H1 (cell line): ENCODE measurements at regions not wholly inside any gene's neighbourhood (a gene's known extent, or its start where the extent isn't known, plus 50 kb on each side); places are given as distances from the start of the nearest gene placed in this dataset.

Source experiments
- ASH2L ChIP-seq: fragments of 200-600, 300-600 bp; sonication (generic); IDR thresholded peaks from one replicate; pipeline ENCODE4 v1.7.1; 2017; ENCODE audit warnings: low read length
- CHD1 ChIP-seq: IDR thresholded peaks from 2 replicates; pipeline ENCODE4 v1.6.1; 2012; ENCODE audit warnings: low read depth, low read length, improper control_type of control experiment
- GTF2F1 ChIP-seq: IDR thresholded peaks from 2 replicates; pipeline ENCODE4 v1.6.1; 2012; ENCODE audit warnings: low read depth, low read length, improper control_type of control experiment, borderline replicate concordance
- HDAC2 ChIP-seq, 2 experiments: fragments of 300-600 bp in 1 of 2; sonication (generic) in 1 of 2; IDR thresholded peaks; 2 replicates each; pipeline ENCODE4 v1.6.1; 2011 to 2012; ENCODE audit warnings: low read depth in 2 of 2, low read length in 2 of 2, mild to moderate bottlenecking in 2 of 2, moderate library complexity in 2 of 2, borderline replicate concordance in 1 of 2, inconsistent platforms in 1 of 2
- NRF1 ChIP-seq: IDR thresholded peaks from 2 replicates; pipeline ENCODE4 v1.6.1; 2011; ENCODE audit warnings: mild to moderate bottlenecking, low read depth, low read length, improper control_type of control experiment
- RBBP5 ChIP-seq: IDR thresholded peaks from 2 replicates; pipeline ENCODE4 v1.7.1; 2012; ENCODE audit warnings: low read depth, mild to moderate bottlenecking, inconsistent platforms, low read length, moderate library complexity, borderline replicate concordance
- SAP30 ChIP-seq: fragments of 300-600 bp; sonication (generic); IDR thresholded peaks from 2 replicates; pipeline ENCODE4 v1.7.1; 2012; ENCODE audit warnings: low read length, moderate library complexity, mild to moderate bottlenecking, inconsistent platforms; ENCODE audit not compliant: insufficient read depth, insufficient replicate concordance
- SP2 ChIP-seq: IDR thresholded peaks from 2 replicates; pipeline ENCODE4 v1.6.1; 2012; ENCODE audit warnings: mild to moderate bottlenecking, low read length, inconsistent platforms
- SUZ12 ChIP-seq: fragments of 200-600 bp; sonication (generic); IDR thresholded peaks from 2 replicates; pipeline ENCODE4 v1.6.1; 2012; ENCODE audit warnings: mild to moderate bottlenecking, inconsistent platforms, low read length, moderate library complexity, mixed read lengths
- ZNF274 ChIP-seq: IDR thresholded peaks from 2 replicates; pipeline ENCODE4 v1.7.0; 2012; ENCODE audit warnings: low read length, borderline replicate concordance; ENCODE audit errors: extremely low read depth
- TF ChIP-seq, protein P1 (sequence below): fragments of 300-600 bp; sonication (generic); IDR thresholded peaks from 2 replicates; pipeline ENCODE4 v1.7.1; 2012; ENCODE audit warnings: low read length, moderate library complexity, mild to moderate bottlenecking, inconsistent platforms; ENCODE audit not compliant: insufficient replicate concordance
- TF ChIP-seq, protein P2 (sequence below): IDR thresholded peaks from 2 replicates; pipeline ENCODE4 v1.6.1; 2011; ENCODE audit warnings: low read depth, mild to moderate bottlenecking, low read length; ENCODE audit not compliant: insufficient read depth

DNA sequence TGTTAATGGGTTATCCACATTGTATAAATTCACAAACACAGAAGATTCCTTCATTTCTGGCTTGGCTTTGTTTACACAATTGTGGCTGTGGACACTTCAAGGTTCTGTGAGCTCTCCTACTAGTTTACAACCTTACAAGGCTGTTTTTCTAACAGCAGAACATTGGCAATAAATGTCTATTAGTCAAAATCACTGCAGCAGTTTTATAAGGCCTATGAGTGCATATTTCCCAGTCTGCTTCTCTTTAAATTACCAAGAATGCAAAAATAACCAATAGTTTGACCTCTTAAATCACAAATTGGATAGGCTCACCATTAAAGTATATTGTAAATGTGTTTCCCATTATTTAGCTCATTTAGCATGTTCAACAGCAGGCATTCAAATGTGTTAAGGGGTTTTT is 239.2 kb downstream of the DKK2 start (continued):
- TF ChIP-seq, protein P1, sequence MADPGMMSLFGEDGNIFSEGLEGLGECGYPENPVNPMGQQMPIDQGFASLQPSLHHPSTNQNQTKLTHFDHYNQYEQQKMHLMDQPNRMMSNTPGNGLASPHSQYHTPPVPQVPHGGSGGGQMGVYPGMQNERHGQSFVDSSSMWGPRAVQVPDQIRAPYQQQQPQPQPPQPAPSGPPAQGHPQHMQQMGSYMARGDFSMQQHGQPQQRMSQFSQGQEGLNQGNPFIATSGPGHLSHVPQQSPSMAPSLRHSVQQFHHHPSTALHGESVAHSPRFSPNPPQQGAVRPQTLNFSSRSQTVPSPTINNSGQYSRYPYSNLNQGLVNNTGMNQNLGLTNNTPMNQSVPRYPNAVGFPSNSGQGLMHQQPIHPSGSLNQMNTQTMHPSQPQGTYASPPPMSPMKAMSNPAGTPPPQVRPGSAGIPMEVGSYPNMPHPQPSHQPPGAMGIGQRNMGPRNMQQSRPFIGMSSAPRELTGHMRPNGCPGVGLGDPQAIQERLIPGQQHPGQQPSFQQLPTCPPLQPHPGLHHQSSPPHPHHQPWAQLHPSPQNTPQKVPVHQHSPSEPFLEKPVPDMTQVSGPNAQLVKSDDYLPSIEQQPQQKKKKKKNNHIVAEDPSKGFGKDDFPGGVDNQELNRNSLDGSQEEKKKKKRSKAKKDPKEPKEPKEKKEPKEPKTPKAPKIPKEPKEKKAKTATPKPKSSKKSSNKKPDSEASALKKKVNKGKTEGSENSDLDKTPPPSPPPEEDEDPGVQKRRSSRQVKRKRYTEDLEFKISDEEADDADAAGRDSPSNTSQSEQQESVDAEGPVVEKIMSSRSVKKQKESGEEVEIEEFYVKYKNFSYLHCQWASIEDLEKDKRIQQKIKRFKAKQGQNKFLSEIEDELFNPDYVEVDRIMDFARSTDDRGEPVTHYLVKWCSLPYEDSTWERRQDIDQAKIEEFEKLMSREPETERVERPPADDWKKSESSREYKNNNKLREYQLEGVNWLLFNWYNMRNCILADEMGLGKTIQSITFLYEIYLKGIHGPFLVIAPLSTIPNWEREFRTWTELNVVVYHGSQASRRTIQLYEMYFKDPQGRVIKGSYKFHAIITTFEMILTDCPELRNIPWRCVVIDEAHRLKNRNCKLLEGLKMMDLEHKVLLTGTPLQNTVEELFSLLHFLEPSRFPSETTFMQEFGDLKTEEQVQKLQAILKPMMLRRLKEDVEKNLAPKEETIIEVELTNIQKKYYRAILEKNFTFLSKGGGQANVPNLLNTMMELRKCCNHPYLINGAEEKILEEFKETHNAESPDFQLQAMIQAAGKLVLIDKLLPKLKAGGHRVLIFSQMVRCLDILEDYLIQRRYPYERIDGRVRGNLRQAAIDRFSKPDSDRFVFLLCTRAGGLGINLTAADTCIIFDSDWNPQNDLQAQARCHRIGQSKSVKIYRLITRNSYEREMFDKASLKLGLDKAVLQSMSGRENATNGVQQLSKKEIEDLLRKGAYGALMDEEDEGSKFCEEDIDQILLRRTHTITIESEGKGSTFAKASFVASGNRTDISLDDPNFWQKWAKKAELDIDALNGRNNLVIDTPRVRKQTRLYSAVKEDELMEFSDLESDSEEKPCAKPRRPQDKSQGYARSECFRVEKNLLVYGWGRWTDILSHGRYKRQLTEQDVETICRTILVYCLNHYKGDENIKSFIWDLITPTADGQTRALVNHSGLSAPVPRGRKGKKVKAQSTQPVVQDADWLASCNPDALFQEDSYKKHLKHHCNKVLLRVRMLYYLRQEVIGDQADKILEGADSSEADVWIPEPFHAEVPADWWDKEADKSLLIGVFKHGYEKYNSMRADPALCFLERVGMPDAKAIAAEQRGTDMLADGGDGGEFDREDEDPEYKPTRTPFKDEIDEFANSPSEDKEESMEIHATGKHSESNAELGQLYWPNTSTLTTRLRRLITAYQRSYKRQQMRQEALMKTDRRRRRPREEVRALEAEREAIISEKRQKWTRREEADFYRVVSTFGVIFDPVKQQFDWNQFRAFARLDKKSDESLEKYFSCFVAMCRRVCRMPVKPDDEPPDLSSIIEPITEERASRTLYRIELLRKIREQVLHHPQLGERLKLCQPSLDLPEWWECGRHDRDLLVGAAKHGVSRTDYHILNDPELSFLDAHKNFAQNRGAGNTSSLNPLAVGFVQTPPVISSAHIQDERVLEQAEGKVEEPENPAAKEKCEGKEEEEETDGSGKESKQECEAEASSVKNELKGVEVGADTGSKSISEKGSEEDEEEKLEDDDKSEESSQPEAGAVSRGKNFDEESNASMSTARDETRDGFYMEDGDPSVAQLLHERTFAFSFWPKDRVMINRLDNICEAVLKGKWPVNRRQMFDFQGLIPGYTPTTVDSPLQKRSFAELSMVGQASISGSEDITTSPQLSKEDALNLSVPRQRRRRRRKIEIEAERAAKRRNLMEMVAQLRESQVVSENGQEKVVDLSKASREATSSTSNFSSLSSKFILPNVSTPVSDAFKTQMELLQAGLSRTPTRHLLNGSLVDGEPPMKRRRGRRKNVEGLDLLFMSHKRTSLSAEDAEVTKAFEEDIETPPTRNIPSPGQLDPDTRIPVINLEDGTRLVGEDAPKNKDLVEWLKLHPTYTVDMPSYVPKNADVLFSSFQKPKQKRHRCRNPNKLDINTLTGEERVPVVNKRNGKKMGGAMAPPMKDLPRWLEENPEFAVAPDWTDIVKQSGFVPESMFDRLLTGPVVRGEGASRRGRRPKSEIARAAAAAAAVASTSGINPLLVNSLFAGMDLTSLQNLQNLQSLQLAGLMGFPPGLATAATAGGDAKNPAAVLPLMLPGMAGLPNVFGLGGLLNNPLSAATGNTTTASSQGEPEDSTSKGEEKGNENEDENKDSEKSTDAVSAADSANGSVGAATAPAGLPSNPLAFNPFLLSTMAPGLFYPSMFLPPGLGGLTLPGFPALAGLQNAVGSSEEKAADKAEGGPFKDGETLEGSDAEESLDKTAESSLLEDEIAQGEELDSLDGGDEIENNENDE, result no peak
- TF ChIP-seq RBBP5, result no peak
- TF ChIP-seq, protein P2, sequence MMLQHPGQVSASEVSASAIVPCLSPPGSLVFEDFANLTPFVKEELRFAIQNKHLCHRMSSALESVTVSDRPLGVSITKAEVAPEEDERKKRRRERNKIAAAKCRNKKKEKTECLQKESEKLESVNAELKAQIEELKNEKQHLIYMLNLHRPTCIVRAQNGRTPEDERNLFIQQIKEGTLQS, result no peak
- TF ChIP-seq HDAC2 (IDR thresholded peaks at IDR 0.05; ENCODE audit: borderline replicate concordance in 1 of 2, low read depth in 2 of 2, low read length in 2 of 2), result no peak
- no peak for TF ChIP-seq GTF2F1
- no peak for TF ChIP-seq CHD1
- no peak for TF ChIP-seq SAP30
- TF ChIP-seq SUZ12, result no peak
- TF ChIP-seq ZNF274, result no peak
- TF ChIP-seq SP2, result no peak
- no peak for TF ChIP-seq NRF1
- TF ChIP-seq ASH2L, result no peak
